Stimulated activated CD4-positive, alpha-beta T cell treated with anti-CD3 and anti-CD28 coated beads, Interleukin-4, amount 100 ng/mL, for 1 hour (primary cell): ENCODE measurements at regions not wholly inside any gene's neighbourhood (a gene's known extent, or its start where the extent isn't known, plus 50 kb on each side); places are given as distances from the start of the nearest gene placed in this dataset.

Experiments used
- DNase-seq: peaks from one replicate; pipeline ENCODE4 v3.0.0-alpha.2; 2020

- no peak for DNase-seq
Measured at GRCh38 chr22:49179886-49180682, 647.6 kb downstream of the BRD1 start.

DNA sequence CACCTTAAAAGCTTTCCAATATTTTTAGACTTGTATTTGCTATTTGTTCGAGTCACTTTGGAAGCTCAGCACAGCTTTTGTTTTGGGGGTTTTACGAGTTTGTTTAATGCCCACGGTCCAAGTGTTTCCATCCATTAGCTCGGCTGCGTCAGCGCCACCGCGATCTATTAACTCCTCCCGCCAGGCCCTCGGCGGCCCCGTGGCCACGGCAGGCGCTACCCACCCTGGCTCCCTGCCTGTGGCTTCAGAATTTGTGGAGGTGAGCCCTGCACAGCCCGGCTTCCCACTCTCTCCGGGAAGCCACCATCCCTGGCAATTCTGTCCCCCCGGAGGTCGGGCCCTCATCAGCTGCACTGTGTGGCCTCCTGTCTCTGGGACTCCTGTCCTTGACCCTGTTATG, 648.5 kb downstream of the BRD1 start:
- DNase-seq, result no peak

DNA sequence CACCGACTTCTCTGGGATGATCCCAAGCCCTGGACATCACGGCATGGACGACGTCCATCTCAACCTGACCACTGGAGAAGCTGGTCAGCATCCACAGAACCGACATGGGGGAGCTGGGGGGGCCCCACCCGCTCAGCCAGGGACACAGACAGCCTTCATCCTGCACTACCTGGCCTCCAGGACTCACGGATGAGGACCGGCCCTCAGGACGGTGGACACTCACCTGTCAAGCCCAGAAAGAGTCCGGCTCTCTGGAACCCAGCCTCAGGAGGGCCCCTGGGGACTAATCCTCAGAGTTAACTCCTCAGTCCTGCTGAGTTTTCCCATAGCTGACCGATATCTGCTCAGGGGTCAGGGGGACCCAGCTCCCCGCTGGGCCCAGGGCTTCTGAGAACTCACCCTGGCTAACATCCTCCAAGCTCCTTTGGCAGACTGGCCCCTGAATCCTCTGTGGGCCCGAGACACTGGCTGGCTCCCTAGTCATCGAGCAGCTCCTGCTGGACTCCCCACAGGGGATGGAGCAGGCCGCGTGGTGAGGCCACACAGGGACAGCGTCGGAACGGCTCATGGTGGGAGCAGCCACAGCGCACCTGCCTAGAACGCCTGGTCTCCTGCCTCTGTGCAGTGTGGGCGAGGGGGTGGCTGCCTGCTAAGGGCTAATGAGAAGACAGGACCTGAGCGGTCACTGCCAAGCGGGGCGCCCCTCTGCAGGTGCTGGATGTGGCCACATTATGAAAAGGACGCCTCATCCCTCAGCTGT, 649.2 kb downstream of the BRD1 start:
- DNase-seq, result no peak

DNA sequence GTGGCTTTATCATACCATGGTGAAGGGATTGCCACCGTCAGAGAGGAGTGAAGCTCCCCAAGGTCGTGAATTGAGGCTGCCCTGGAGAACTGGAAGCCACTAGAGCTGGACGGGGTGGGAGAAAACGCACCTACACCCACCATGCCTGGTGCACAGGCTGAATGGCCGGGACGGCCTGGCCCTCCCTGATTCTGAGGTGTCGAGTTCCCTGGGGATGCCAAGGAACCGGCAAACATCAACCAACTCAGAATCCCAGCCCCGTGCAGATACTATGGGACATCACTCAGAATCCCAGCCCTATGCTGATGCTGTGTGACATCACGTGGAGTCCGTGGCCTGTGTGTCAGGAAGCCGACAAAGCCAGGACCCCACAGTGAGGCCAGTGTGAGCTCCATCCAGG, 650.0 kb downstream of the BRD1 start:
- no peak for DNase-seq

DNA sequence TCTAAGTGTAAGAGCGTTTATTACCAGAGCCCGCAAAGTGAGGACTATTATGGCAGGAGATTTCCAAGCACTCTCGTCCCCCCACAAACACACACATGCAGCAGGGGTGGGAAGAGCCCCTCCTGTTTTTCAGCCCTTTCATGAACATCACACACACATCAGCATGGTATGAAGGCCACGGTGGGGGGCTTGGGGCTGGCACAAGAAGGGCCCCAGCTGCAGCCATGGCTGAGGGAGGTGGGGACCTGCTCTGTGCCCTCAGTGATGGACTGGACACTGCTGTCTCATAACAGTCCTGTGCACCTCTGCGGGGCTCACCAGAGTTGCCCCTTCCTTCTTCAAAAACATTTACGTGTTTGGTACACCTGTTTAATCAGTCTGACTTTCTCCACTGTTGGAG, 650.7 kb downstream of the BRD1 start:
- no peak for DNase-seq

- DNase-seq, result no peak
Measured at GRCh38 chr22:49170053-49170452, 657.6 kb downstream of the BRD1 start.

GRCh38 chr22:49169074-49169744, 658.5 kb downstream of the BRD1 start:
- no peak for DNase-seq

GRCh38 chr22:49168219-49168813, 659.4 kb downstream of the BRD1 start:
- no peak for DNase-seq

DNA sequence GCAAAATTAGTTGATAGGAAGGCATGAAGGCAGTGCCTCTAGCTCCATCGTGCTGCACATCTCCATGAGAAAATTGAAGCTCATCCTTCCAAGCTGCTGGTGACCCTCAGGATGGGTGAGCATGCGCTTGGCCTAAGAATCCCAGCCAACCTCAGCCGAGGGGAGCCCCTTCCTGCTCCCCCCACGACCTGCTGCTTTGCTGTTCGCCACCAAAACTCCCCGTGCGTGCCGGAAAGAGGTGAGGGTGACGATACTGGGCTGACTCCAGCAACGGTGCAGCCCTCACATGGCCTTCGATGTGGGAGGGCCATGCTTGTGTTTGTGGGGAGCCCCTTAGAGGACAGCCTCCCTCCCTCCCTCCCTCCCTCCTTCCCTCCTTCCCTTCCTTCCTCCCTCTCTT, 660.9 kb downstream of the BRD1 start:
- no peak for DNase-seq

GRCh38 chr22:49166211-49166610, 661.5 kb downstream of the BRD1 start:
- no peak for DNase-seq

DNA sequence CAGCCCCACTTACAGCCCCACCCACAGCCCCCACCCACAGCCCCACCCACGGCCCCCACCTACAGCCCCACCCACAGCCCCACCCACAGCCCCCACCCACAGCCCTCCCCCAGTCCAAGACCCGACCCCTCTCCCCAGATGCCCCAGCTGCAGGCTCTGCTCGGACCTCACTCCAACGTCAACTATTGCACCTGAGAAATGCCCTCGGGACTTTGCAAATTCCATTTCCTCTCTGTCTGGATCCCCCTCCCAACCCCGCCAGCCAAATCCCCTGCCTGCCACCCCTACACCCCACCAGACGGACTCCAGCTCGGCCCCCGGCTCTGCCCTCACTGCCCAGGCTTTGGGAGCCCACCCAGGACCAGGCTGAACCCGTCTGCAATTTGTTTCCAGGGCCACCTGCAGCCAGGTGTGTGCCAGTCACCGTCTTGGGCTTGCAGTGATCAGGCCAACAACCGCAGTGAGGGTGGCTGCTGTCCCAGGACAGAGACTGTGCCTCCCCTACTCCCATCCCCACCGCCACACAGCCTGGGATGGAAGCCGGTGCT, 662.8 kb downstream of the BRD1 start:
- no peak for DNase-seq

- DNase-seq, result no peak
Measured at GRCh38 chr22:49163960-49164690, 663.5 kb downstream of the BRD1 start.

DNA sequence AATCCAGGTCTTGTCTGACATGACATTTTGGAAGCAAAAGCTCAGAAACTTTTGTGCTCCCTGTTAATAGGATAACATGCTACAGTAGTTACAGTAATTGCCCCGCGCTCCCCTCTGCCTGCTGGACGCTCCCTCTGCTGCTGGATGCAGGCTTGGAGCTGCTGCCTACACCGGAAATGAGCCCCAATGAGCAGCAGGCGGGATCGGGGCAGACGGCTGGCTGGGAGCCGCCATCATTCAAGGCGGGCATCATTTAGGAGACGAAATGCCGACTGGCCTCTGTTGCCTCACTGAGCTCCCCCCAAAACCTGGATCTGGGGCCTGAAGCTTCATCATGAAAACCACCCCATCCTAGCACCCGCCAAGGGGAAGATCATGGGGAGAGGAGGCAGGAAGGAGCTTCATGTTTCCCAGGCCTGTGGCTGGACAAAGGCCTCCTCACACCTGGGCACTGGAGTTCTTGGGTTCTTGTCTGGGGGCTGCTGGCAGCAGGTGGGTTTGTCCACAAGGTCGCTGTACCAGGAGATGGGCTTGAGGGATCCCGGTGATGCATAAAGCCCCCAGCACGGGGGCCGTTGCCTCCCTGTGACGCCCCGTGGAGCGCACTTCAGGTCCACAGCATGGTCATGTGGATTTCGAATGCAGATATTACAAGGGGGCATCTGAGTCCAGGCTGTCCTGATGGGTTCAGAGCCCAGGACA, 664.3 kb downstream of the BRD1 start:
- no peak for DNase-seq

DNA sequence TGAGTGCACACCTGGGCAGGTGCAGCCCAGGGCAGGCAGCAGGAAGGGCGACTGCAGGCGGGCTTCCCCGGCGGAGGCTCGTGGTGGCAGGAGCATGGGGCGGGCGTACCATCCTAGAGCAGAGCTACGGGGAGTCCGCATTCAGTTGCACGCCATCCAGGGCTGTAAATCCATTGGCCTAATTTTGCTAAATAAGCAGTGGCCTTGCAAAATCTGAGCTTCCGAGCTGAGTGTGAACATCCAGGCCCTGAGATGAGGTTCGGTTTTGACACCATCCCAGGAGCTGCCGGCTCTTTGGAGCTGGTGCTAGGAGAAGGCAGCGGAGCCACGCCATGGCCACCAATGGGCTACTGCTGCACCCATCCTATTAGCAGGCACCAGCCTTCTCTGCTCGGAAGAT, 664.8 kb downstream of the BRD1 start:
- DNase-seq, result no peak

DNA sequence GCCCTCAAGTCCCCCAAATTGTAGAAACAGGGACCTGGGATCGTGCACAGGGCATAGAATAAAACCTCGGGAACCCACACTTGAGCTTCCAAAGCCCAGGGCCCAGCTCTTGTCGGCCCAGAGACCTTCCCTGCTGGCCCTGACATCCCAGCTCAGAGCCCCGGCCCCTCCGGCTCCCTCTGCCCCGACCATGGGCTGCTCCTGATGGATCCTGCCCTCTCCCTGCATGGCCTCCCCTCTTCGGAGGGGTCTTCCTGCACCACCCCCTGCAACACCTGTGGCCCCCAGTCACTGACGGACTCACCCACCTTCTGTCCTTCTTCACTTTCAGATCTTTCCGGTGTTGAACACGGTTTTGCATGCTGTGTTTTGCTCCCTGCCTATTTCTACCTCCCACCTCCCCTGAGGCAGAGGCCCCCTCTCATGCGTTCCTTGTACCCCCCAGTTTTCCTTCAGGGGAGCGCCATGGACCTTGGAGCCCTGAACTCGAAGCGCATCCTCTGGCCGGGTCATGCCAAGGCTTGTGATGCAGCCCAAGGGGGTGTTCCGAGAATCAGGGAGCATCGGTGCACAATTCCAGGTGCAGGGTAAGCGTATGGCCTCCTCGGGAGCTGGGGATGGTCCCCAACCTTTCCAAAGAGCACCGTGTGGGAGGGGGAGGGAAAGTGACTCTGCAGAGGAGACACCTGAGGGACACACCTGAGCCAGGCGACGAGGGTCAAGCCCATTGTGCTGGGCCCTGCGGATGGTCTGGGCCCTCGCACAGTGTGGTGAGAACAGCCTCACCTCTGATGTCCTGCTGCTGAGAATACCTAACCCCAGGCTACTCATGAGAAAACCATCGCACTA, 666.4 kb downstream of the BRD1 start:
- DNase-seq, result no peak

- DNase-seq, result no peak
Measured at GRCh38 chr22:49160261-49161001, 667.2 kb downstream of the BRD1 start.

DNA sequence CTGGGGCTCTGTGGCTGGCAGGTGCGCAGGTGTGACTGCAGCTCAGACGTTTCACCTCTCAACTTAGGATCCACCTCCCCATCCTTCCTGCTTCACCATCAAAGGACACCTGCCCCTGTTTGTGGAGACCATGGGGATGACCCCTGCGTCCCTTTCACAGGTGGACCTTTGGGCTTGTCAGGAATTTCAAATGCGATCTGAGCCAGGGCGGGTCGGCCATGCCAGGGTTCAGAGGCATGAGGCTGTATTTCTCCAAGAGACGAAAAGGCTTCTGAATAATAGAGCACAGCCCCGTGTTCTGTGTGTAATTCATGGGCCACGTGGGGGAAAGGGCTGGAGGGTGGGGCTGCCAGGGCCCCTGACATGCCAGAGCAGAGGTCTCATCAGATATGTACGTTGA, 668.0 kb downstream of the BRD1 start:
- no peak for DNase-seq

GRCh38 chr22:49158741-49159564, 668.7 kb downstream of the BRD1 start:
- DNase-seq, result no peak
